Glutamatergic neuron (in vitro differentiated cells): ENCODE measurements at regions not wholly inside any gene's neighbourhood (a gene's known extent, or its start where the extent isn't known, plus 50 kb on each side); places are given as distances from the start of the nearest gene placed in this dataset.

Source experiments
- DNase-seq: peaks from one replicate; pipeline ENCODE4 v3.0.0; 2022
- H3K27ac Mint-ChIP-seq: one replicate; pipeline ENCODE4 v1.8.0; 2020; ENCODE audit warnings: mild to moderate bottlenecking, mixed read lengths, inconsistent platforms; ENCODE audit not compliant: unreplicated experiment
- H3K27me3 Mint-ChIP-seq: one replicate; pipeline ENCODE4 v1.8.0; 2020; ENCODE audit warnings: mild to moderate bottlenecking, moderate library complexity, mixed read lengths, inconsistent platforms; ENCODE audit not compliant: unreplicated experiment
- H3K36me3 Mint-ChIP-seq: one replicate; pipeline ENCODE4 v1.8.0; 2020; ENCODE audit warnings: mild to moderate bottlenecking, mixed read lengths, inconsistent platforms; ENCODE audit not compliant: unreplicated experiment
- H3K4me1 Mint-ChIP-seq: one replicate; pipeline ENCODE4 v1.8.0; 2020; ENCODE audit warnings: mild to moderate bottlenecking, low read depth, mixed read lengths, inconsistent platforms; ENCODE audit not compliant: unreplicated experiment
- H3K4me3 Mint-ChIP-seq: one replicate; pipeline ENCODE4 v1.8.0; 2020; ENCODE audit warnings: mild to moderate bottlenecking, mixed read lengths, inconsistent platforms; ENCODE audit not compliant: unreplicated experiment
- H3K9me3 Mint-ChIP-seq: one replicate; pipeline ENCODE4 v1.8.0; 2020; ENCODE audit warnings: mild to moderate bottlenecking, moderate library complexity, mixed read lengths, inconsistent platforms; ENCODE audit not compliant: unreplicated experiment
- CTCF ChIP-seq: fragments of 200-600 bp; sonication (generic); IDR thresholded peaks from one replicate; pipeline ENCODE4 v1.5.0; 2021; ENCODE audit not compliant: partially characterized antibody, unreplicated experiment

DNA sequence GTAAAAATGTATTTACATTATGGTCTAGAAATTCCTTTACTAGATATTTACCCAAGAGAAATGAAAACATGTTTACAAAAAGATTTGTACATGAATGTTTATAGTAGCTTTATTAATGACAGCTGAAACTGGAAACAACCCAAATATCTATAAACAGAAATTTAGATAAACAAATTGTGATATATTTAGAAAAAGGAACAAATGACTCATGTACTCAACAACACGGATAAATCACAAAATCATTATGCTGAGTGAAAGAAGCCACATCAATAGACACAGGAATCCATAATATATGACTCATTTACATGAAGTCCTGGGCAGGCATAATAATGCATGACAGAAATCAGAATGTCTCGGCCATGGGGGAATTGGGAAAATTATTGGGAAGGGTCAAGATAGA, 1020.2 kb downstream of the SQOR start:
- peaks cover 6% of the 10 kb centered on the region for H3K4me1 Mint-ChIP-seq
- H3K9me3 Mint-ChIP-seq = no peaks in the 10 kb centered on the region
- TF ChIP-seq CTCF = no peak
- H3K27me3 Mint-ChIP-seq = no peaks in the 10 kb centered on the region
- H3K27ac Mint-ChIP-seq = no peak overlapping the region
- H3K36me3 Mint-ChIP-seq = no peaks in the 10 kb centered on the region
- no peak for DNase-seq
- H3K4me3 Mint-ChIP-seq = no peak overlapping the region

GRCh38 chr15:46660096-46660842, 1025.4 kb downstream of the SQOR start:
- no peak for TF ChIP-seq CTCF
- H3K27me3 Mint-ChIP-seq = no peaks in the 10 kb centered on the region
- no peaks in the 10 kb centered on the region for H3K4me1 Mint-ChIP-seq
- no peak overlapping the region for H3K27ac Mint-ChIP-seq
- no peaks in the 10 kb centered on the region for H3K36me3 Mint-ChIP-seq
- H3K9me3 Mint-ChIP-seq = no peaks in the 10 kb centered on the region
- no peak for DNase-seq
- H3K4me3 Mint-ChIP-seq = no peak overlapping the region

- no peak overlapping the region for H3K27ac Mint-ChIP-seq
- peaks cover 9% of the 10 kb centered on the region for H3K4me1 Mint-ChIP-seq
- H3K36me3 Mint-ChIP-seq = no peaks in the 10 kb centered on the region
- no peaks in the 10 kb centered on the region for H3K27me3 Mint-ChIP-seq
- no peaks in the 10 kb centered on the region for H3K9me3 Mint-ChIP-seq
- TF ChIP-seq CTCF = no peak
- no peak for DNase-seq
- no peak overlapping the region for H3K4me3 Mint-ChIP-seq
These were observed 1035.4 kb downstream of the SQOR start for GRCh38 chr15:46670258-46670657.

DNA sequence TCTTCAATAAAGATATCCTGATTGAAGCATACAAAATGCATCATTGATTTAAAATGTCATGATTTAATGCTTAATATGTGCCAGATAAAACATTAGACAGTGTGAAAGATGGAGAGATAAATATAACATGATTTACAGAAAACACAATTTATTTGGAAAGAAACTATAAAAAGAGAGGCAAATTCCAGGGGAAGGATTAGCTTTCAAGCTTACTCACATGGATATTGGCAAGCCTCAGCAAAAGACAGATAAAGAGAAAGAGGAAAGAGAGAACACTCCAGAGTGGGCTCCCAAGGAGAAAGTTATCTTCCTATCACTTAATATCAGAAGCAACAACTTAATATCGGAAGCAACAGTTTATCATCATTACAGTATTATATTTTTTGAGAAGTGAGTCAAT, 1036.5 kb downstream of the SQOR start:
- Mint-ChIP-seq H3K4me3 (no peak overlapping the region), H3K9me3 (no peaks in the 10 kb centered on the region), H3K36me3 (no peaks in the 10 kb centered on the region), H3K4me1 (peaks cover 9% of the 10 kb centered on the region), H3K27me3 (no peaks in the 10 kb centered on the region), H3K27ac (no peak overlapping the region)
- TF ChIP-seq CTCF = no peak
- DNase-seq = no peak

GRCh38 chr15:46672041-46672440, 1037.2 kb downstream of the SQOR start:
- H3K9me3 Mint-ChIP-seq = no peaks in the 10 kb centered on the region
- no peaks in the 10 kb centered on the region for H3K36me3 Mint-ChIP-seq
- no peak overlapping the region for H3K27ac Mint-ChIP-seq
- no peaks in the 10 kb centered on the region for H3K27me3 Mint-ChIP-seq
- no peak overlapping the region for H3K4me3 Mint-ChIP-seq
- DNase-seq = no peak
- H3K4me1 Mint-ChIP-seq = peaks cover 9% of the 10 kb centered on the region
- TF ChIP-seq CTCF = no peak
